ENCODE measurements at regions not wholly inside any gene's neighbourhood (a gene's known extent, or its start where the extent isn't known, plus 50 kb on each side); places are given as distances from the start of the nearest gene placed in this dataset.
"Not testable (repeated sequence)": the region's sequence is repeated elsewhere in the genome, so short reads cannot be mapped to it uniquely, and the experiment has no call there.

- DNase-seq, result no peak
Observed at GRCh38 chr16:87213536-87213935, 103.7 kb downstream of the C16orf95 start.

DNA sequence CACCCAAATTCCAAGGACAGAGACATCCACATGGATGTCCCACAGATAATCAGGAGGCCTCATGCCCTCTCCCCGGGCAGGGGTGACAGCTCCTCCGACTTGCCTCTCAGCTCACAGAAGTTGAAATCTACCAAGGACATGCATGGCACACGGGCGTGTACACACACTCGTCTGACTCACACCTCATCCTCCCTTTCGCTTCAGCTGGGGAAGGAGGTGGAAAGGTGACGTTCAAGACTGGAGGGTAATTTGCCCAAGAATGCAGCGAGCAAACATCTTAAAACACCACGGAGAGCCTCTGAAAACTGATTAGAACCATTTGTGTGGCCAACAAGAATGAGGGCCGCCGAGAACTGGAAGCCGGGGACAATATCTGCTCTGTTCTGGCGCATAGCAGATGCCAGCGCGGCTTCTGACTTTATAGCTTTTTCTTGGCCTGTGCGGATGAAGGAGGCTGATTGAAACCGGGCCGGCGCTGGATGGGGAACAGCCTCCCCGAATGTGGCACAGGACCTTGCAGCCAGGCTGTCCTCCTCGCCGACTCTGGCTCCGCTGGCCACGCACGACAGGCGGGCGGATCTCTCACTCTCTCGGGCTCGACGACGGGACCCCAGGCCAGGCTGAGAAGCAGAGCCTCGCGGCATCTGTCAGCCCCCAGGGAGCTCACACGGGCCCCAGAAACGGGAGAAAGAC is 100.9 kb downstream of the C16orf95 start:
- DNase-seq, result no peak

GRCh38 chr16:87216841-87217275 is 100.3 kb downstream of the C16orf95 start:
- DNase-seq, result no peak

- DNase-seq, result not testable (repeated sequence)
Observed at GRCh38 chr16:87217802-87218201, 99.4 kb downstream of the C16orf95 start.

- DNase-seq, result no peak
Observed at GRCh38 chr16:87218281-87219055, 98.7 kb downstream of the C16orf95 start.

DNA sequence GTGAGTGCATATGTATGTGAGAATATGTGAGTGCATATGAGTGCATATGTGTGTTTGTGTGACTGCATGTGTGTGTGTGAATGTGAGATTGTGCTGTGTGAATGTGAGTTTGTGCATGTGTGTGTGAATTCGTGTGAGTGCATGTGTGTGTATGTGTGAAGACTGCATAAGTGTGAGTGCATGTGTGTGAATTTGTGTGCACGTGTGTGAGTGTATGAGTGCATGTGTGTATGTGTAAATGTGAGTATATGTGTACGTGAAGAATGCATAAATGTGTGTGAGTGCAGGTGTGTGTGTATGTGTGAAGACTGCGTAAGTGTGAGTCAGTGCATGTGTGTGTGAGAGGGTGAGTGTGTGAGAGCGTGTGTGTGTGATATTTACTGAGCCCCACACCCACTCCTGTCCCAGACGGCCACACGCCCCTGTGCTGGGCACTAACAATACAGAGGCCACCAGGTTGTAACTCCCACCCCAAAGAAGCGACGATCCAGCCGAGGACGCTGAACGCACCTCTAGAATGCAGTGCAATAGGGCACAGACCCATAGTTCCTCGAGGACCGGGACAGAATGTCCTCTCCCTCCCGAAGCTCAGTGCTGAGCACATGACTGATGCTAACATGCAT is 97.8 kb downstream of the C16orf95 start:
- no peak for DNase-seq

DNA sequence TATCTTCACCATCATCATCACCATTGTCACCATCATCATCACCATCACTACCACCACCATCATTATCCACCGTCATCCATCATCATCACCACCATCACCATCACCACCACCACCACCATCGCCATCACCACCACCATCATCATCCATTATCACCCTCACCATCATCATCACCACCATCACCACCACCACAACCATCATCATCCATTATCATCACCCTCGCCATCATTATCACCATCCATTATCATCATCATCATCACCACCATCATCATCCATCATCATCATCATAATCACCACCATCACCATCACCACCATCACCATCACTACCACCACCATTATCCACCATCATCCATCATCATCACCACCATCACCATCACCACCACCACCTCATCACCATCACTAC is 95.6 kb downstream of the C16orf95 start:
- no peak for DNase-seq

DNA sequence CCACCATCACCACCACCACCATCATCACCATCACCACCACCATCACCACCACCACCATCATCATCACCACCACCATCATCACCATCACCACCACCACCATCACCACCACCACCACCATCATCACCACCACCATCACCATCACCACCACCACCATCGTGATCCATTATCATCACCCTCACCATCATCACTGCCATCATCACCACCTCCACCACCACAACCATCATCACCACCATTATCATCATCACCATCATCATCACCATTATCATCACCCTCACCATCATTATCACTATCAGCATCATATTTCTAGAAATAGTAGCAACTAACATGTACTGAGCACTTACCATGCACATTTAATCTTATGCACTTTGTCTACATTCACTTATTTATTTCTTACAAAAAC is 94.9 kb downstream of the C16orf95 start:
- no peak for DNase-seq

GRCh38 chr16:87223656-87224248 is 93.4 kb downstream of the C16orf95 start:
- no peak for DNase-seq

GRCh38 chr16:87226926-87227295 is 90.3 kb downstream of the C16orf95 start:
- no peak for DNase-seq

GRCh38 chr16:87227296-87227951 is 89.8 kb downstream of the C16orf95 start:
- no peak for DNase-seq

- no peak for DNase-seq
Observed at GRCh38 chr16:87228363-87228762, 88.8 kb downstream of the C16orf95 start.

- DNase-seq, result no peak
Observed at GRCh38 chr16:87229230-87230188, 87.7 kb downstream of the C16orf95 start.

GRCh38 chr16:87230571-87230970 is 86.6 kb downstream of the C16orf95 start:
- DNase-seq, result no peak

GRCh38 chr16:87231295-87231694 is 85.9 kb downstream of the C16orf95 start:
- DNase-seq, result no peak

- no peak for DNase-seq
Observed at GRCh38 chr16:87231911-87232310, 85.3 kb downstream of the C16orf95 start.

GRCh38 chr16:87233928-87234327 is 83.3 kb downstream of the C16orf95 start:
- peak in 1 of 4 experiments; percentile 4 for DNase-seq

- no peak for DNase-seq
Observed at GRCh38 chr16:87234601-87235000, 82.6 kb downstream of the C16orf95 start.

GRCh38 chr16:87235810-87236515 is 81.2 kb downstream of the C16orf95 start:
- DNase-seq, result peak in 3 of 4 experiments; percentile 6 to 29 (median 15)

DNA sequence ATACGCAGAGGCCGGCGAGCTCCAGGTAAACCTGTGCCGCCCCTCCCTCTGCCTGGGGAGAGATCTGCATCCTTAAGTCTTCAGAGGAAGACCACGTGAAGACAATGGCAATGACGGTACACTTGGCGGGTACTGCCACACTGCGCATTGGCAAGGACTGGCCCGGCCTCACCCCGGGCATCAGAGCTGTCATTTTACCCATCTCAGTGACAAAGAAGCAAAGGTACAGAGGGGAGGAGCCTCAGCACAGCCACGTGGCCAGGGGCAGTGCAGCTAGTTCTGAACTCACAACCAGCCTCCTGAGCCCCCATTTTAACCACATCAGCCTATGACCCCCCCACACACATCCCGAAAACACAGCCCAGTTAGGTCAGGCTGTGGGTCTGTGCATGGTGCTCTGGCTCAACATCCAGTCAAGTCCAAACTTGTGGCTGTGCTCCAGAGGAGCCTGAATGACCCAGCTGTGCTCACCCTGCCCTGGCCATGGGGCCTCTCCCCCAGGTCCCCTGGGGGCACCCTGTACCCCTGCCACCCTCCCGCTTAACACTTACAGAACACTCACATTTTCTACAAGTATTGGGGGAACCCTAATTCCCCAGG is 80.6 kb downstream of the C16orf95 start:
- no peak for DNase-seq

DNA sequence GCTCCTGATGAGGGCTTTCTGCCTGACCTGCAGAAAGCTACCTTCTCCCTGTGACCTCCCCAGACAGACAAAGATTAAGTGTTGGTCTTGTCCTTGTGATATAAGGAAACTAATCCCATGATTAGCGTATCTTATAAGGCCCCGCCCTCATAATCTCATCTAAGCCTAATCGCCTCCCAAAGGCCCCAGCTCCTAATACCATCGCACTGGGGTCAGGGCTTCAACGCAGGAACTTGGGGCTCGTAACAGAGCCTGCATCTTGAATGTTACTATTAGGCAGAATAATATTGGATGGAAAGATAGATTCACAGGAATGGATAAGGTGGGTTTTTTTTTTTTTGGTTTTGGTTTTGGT is 78.9 kb downstream of the C16orf95 start:
- DNase-seq, result no peak

Data from suppressor macrophage (primary cell).